Right lung (tissue), 2 donors: ENCODE measurements at regions not wholly inside any gene's neighbourhood (a gene's known extent, or its start where the extent isn't known, plus 50 kb on each side); places are given as distances from the start of the nearest gene placed in this dataset.
"Not testable (repeated sequence)": the region's sequence is repeated elsewhere in the genome, so short reads cannot be mapped to it uniquely, and the experiment has no call there.

ENCODE experiments used
- DNase-seq, 2 donors: peaks; one replicate each; pipeline ENCODE4 v3.0.0-alpha.2; 2013

DNA sequence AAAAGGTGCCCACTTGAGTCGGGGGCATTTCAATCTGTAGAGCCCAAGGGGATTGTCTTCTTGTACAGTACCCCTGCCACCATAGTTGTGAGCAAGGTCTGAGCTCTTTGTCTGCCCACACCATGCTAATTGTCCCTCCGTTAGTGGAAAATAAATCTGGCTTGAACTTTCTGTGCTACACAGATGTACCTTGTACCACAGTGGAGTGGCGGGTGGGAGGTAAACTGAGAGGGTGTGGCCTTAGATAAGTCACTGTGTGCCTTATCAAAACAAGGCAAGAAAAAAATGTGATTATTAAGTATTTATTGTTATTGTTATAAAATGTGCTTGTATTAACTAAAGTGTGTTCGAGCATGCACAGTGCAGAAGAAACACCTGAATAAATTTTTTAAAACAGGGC is 242.9 kb upstream of the C2CD4B start:
- no peak for DNase-seq

DNA sequence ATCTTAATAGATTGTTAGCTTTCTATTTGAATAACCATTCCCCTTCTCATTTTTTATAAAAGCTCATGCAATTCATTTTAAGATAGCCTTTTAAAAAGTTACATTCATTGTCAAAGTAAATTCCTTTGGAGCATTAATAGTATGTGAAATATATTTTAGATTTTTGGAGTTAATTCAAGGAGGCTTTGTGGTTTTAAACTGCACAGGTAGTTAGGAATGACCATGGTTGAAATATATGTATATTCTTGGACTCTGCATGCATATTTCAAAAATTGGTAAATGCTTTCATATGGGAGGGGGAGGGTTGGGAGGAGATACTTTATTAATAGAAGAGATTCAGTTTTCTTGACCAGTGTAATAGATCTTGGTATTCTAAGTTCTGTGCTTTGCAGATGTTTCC is 244.4 kb upstream of the C2CD4B start:
- no peak for DNase-seq

DNA sequence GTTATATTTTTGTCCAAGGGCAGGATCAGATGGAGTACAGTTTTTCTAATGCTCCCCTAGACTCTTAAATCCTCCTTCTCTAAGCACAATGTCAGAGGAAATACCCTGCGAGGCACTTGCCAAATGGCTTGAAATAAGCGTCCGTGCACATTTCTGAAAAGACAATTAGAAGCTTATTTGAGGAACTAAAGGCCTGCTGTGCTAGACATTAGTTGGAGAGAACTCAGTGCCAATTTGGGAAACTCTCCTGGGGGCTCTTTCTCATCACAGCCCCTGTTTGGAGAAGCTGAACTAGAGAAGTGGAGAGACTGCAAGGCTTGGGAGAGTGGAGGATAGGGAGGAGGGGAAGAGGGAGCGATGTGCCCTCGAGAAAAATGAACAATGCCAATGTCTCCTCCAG is 247.6 kb upstream of the C2CD4B start:
- DNase-seq, result no peak

DNA sequence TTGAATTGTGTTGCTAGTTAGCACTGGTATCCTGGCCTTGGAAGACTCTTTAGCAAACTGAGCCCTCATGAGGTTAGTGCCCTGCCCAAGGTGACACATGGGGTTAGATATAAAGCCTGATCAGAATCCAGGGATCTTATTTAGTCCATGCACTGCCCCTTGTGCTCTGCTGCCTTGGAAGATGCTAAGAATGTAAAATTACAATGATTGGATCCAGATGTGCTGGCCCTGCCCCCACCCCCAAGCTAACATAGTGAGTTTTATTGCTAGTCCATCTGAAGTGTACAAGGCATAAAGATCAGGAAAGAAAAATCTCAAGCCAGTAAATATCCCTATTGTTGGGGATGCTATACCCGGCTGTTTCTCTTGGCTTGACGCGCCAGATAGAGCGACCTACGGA is 248.1 kb upstream of the C2CD4B start:
- no peak for DNase-seq

DNA sequence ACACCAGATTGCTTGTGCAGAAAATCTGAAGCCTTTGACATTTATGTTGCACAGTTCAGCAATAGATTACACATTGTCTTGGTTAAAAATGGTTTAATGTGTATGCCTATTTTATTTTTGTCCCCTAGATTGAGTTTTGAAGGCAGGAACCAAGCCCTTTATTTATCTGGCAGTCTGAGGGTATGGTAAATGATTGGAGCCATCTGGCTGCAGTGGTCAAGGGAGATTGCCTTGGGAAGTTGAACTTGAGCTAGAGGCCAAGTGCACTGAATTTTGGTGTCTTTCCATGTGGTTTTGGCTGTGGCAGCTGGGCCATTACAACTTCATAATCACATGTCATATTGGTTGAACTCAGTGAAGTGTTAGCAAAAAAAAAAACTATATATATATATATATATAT is 248.7 kb upstream of the C2CD4B start:
- DNase-seq, result no peak

DNA sequence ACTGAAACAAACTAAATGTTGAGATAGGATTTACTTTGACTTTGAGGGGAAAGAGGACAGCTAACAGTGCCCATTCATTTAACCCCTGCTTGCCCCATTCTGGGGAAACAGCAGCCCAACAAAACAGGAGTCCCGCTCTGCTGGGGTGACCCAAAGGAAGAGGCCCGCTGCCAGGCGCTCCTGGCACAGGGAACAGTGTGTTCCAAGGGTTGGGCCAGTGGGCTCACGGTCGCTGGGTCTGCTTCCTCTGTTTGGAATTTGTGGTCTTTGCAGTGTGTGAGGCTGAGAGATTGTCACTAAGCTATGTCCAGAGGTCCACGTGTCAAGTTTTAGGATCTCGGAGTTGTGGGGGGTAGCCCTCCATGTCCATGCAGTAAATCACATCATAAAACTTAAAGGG is 250.4 kb upstream of the C2CD4B start:
- no peak for DNase-seq

DNA sequence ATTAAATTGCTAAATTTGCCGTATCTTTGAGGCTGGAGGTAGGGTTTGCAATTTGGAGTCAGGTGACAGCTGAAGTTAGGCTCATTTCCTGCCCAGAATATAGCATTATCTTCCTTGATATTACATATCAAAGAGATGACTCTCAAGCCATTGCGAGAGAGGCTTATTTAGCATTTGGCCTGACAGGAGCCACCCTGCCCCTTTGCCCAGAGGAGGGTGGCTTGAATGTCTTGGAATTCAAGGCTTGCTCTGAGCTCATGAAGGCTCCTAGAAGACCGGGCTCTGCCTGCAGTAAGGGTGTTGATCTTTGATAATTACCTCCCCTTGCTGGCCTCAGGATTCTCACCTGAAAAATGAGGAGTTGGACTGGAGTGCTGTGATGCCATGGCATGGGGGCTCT is 251.4 kb upstream of the C2CD4B start:
- no peak for DNase-seq

DNA sequence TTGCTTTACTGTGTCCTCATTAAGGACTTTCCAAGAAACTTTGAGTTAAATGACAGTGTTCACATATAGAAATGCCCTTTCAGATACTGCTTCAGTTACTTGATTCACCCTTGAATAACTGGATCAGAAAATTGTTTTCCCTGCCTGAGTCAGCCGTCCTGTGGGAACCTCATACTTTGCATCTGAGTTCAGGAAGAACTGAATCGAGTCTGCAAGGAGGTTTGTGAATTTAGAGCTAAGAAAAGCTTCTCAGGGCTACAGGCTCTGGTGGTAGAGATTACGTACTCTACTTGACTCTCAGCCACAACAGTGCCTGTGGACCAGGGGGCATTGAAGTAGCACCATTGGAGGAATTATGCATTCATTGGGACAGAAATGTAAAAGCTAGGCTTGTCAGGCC is 252.4 kb upstream of the C2CD4B start:
- no peak for DNase-seq

DNA sequence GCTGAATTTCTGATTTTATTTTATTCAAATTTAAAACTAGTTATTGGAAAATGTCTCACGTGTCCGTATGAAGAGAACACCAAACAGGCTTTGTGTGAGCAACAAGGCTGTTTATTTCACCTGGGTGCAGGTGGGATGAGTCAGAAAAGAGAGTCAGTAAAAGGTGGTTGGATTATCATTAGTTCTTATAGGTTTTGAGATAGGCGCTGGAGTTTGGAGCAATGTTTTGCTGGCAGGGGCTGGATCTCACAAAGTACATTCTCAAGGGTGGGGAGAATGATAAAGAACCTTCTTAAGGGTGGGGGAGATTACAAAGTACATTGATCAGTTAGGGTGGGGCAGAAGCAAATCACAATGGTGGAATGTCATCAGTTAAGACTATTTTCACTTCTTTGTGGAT is 253.4 kb upstream of the C2CD4B start:
- DNase-seq, result not testable (repeated sequence)

DNA sequence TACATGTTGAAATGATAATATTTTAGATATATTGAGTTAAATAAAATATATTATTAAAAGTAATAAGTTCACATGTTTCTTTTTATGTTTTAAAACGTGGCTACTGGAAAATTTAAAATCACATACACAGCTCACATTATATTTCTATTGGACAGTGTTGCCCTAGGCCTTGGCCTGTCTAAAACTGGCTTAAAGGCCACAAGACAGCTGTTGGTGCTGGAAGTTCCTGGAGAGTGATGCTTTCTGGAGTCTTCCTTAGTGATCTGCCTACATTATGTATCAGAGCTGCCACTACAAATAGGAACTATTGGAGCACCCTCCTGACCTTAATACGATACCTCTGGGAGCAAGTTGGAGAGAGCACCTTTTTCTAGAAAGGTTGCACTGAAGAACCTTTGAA is 254.1 kb upstream of the C2CD4B start:
- no peak for DNase-seq

DNA sequence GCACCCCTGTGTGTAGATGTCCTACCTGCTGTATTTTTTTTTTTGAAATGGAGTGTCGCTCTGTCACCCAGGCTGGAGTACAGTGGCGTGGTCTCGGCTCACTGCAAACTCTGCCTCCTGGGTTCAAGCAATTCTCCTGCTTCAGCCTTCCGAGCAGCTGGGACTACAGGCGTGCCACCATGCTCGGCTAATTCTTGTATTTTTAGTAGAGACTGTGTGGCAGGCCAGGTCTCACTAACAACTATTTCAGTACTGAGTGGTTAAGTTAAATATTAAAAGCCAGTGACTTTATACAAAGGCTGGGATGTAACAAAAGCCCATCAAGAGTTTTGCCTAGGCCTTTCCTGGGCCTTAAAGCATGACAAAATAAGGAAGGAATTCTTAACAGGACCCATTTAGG is 255.3 kb upstream of the C2CD4B start:
- DNase-seq, result not testable (repeated sequence)

DNA sequence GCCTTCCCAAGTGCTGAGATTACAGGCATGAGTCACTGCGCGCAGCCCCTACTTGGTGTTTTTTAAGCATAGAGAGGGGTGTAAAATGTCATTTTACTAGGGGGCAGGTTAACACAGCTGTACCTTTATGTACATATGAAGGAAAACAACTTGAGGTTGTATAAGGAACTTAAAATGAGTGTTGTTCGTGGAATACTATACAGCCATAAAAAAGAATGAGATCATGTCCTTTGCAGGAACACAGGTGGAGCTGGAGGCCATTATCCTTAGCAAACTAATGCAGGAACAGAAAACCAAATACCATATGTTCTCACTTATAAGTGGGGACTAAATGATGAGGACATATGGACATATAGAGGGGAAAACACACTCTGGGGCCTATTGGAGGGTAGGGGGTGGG is 256.2 kb upstream of the C2CD4B start:
- no peak for DNase-seq

DNA sequence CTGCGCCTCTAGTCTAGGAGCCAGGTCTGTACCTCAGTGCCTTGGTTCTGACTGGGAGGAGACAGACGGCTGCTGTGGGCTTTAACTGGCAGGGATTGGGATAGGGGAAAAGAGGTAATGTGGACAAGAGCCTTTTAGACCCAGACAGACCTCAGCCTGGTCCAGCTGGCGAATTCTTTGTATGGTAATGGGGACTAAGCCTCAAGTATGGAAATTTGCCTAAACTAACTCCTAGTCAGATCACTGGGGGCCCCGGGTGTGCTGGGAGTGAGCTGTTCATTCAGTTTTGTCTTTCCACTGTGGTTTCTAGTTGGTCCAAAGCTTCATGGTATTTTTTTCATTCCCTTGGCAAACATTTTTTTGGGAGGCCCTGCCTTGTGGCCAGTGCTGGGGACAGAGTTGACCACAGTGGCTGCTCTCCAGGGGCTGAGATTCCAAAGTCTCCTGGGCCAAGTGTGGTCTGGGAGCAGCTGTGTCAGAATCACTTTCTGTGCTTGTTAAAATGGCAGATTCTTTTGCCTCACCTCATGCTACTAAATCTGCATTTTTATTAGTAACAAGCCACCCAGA is 261.4 kb upstream of the C2CD4B start:
- DNase-seq, result no peak

DNA sequence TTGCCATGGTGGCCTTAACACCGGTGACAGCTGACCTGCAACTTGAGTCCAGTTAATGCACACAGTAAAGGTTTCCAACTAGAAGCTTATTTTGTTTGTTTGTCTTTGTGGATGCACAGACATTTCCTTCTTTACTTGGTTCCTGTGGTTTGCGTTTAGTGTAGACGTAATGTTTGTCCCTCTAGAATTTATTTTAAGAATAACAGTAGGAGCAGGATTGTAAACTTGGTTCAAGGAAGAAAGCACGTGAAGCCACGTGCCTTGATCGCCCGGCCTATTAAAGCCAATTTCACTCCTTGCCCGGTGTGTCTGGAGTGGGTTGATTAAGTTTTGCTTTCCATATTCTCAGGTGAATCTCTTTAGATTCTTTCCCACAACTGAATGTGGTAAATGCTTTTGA is 263.2 kb upstream of the C2CD4B start:
- no peak for DNase-seq

DNA sequence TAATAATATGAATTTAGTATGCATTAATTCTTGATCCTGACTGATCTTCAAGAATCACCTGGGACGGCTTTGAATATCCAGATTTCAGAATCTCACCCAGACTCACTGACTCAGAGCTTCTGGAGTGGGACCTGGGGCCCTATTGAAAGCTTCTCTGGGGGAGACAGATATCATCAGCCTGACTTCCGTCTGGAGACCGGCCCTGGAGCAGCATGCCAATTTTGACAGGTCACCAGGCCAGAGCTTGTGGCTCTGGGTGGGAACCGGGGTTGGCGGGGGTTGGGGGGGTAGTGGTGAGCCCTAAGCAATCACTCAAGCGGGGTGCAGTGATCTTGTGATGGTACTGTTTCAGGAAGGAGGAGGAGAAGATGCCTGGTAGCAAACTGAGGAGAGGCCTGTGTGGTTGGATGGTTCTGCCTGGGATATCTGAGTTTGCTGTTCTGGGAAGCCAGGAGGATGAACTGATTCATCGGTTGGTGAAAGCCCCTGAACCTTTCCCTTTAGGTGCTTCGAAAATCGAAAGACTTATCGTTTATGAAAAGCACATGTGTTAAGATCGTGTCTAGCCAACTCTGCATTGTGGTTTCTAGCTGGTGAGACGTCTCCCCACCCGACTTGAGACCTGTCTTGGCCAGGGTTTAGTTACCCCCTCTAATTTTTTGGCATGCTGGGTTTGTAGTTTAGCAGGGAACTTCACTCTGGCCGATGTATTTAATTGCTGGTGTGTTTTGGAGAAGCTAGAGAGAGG is 263.9 kb upstream of the C2CD4B start:
- DNase-seq, result no peak

DNA sequence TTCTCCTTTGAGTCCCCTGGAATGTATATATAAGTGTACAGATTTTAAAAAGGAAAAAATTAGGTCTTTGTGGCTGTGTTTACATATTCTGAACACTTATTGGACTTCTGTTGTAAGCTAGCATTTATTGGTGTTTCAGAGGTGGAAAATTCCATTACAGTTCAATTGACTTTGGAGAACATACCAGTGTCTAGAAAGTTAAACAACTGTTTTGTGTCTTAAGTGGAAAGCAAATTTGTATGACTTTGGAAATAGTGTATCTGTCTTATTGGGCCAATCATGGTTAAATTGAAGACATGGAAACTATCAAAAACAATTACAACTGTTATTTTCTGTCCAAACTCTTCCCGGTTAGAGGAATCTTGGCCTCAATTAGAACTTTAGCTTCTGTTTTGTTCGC is 265.0 kb upstream of the C2CD4B start:
- no peak for DNase-seq

DNA sequence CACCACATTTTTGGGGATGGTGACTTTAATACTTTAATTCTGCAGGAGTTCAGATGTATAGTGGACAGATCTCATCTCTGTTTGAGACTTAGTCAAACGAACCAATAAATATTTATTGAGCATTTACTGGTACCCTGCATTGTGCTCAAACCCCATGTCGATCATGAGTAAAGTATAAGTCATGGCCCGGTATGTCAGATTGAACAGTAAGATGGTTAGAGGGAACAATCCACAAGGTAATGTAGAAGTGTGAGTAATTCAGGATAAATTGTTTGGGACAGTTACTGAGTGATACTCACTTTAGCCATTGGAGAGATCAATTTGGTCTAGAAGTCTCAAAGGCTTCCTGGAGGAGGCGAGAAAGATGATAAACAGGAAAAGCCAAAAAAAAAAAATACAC is 265.5 kb upstream of the C2CD4B start:
- no peak for DNase-seq

DNA sequence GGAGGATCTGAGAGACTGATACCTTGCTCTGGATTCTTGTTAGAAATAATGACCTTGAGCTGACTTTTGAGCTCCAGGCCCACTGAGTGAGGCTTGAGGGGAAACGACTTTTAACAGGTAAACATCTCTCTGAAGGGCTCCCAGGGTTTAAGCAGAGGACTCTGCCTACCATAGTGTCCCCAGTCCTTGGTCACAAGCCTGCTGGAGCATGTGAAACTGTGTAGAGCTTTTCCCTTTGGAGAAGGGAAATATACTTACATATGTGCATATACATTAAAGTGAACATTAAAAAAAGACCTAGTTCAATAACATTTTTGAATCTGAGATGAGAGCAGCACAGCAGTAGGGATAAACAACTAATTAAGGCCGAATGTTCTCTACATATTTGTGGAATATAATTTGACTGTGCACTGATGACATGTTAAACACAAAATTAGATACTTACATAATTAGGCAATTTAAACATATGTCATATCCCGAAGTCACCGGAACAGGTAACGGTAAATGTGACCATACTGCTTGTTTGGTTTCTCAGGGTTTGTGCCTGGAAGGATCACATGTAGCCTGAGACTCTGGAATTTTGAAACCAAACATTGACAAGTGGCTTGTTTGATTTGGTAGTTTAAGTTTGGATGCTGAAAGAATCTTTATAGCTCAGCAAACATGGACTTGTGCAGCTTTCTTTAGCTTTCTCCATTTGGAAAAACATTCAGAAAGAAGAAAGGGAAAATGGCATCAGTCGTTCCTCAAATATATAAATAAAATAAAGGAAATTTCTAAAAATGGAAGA is 266.1 kb upstream of the C2CD4B start:
- DNase-seq, result no peak

DNA sequence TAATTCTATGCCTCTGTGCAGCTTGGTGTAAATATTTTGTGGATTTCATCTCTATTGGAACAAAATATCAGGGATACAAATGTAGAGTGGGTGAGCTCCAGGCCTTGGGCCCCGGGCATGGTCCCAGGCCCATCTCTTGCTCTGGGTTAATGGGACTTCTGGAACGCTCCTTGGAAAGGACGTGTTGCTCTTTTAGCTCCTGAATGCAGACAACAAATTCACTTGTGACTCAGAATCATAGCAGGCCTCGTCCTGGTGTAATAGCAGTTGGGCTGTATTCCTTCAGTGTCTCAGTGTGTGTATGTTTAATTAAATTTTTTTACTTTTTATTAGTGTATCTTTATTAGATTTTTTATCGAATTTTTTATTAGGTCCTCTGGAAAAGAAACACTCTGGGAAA is 266.7 kb upstream of the C2CD4B start:
- no peak for DNase-seq

DNA sequence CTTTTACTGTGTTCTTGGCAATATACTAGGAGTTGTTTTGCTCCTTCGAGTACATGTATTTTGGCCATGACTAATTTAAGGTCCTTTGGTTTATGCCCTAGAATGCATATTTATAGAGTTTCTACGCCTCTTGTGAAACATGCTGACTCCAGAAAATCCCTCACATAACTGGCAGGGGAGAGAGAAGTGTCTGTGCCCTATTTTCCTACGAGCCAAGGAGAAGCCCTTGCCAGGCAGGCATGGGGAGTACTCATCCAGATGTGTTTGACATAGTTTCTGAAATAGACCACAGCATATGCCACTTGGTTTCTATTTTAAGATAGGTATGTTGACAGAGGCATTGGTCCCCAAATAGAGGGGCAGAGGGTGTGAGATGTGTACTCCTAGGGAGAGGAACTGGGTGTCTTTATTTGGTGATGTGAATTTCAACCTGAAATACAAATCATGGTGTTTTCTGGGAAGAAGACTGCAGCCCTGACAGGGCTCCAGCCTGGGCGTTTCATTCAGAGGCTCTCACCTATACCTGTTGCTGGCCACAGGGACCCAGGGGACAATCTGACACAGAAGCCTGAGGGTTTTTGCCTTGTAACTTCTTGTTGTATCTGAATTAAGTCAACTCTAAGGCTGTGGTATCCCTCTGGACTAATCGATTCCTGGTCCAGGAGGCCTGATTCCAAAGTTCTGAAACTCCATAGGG is 267.8 kb upstream of the C2CD4B start:
- DNase-seq, result no peak

DNA sequence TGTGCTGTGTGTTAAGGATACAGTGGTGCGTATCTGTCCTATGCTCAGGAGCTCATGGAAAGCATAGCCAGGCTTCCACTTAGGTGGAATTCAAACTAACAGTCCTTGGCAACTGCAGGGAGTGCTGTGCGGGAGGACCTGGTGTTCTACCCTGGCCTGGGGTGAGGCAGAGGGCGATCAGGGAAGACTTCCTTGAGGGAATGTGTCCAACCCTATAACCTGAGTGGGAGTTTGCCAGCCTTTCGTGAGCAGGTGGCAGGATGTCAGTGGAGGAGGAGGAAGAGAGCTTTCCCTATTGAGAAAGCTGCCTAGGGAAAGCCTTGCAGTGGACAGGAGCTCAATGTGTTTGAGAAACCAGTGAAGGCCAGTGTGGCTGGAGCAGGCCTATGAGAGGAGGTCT is 271.1 kb upstream of the C2CD4B start:
- DNase-seq, result no peak

DNA sequence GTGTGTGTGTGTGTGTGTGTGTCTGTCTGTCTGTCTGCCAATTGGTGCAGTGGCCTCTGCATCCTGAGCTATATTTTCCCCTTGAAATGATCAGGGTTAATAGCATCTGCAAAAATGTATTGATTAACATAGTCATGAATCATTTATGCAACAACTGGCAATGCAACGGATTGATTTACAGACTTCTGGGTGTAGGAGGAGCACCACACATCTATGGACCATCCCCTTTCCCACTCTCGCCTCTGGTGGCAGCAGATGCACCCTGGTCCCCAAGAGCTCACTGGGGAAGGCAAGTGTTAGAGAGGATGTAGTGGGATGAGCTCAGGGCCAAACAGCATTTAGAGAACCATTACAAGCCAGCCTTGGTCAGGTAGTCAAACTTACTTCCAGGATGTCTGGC is 272.7 kb upstream of the C2CD4B start:
- DNase-seq, result no peak

DNA sequence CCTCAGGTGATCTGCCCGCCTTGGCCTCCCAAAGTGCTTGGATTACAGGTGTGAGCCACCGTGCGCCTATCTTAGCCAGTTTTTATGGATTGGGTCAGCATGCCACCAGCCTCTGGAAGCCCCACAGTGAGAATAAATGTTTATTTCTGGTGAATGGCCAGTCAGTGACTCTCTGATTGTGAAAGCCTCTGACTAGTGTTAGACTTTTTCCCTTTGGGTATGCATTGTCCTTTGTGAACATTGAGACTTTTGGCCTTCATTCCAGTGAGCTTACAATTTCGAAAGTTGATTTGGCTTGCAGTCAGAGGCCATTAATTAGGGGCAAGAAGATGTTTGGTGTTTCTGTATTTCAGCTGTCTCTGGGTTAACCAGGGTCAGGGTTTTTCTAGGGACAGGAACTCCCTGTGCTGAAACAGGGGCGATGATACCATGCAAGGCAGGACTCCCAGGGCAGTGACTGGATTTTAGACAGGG is 274.5 kb upstream of the C2CD4B start:
- peak; percentile 34 to 44 for DNase-seq
